ENCODE measurements at regions not wholly inside any gene's neighbourhood (a gene's known extent, or its start where the extent isn't known, plus 50 kb on each side); places are given as distances from the start of the nearest gene placed in this dataset.
A peak's percentile ranks its signal among the peaks of the same experiment; 100 is the strongest.

- no peak overlapping the region for H4K91ac ChIP-seq (ENCODE audit: low read depth, low read length)
- H3K27me3 ChIP-seq (ENCODE audit: insufficient read depth, low read length) = no peaks in the 10 kb centered on the region
- H3K14ac ChIP-seq (ENCODE audit: low read length) = no peak overlapping the region
- H2BK120ac ChIP-seq (ENCODE audit: insufficient read depth, low read length, poor library complexity) = no peak overlapping the region
- H3K9ac ChIP-seq (ENCODE audit: low read length) = no peak overlapping the region
- H2BK5ac ChIP-seq (ENCODE audit: low read depth, low read length, poor library complexity) = no peak overlapping the region
- no CpG with 5 or more reads among the region's 1 CpG for WGBS (ENCODE audit: extremely low coverage, insufficient coverage, insufficient read length)
- H3K9me3 ChIP-seq (ENCODE audit: insufficient read depth, low read depth, low read length) = no peaks in the 10 kb centered on the region
- no peak overlapping the region for H3K27ac ChIP-seq (ENCODE audit: low read depth, low read length)
- no peak overlapping the region for H4K12ac ChIP-seq (ENCODE audit: low read depth, low read length)
- no peak overlapping the region for H2AFZ ChIP-seq (ENCODE audit: insufficient read depth, low read length, poor library complexity)
- peaks cover 4 to 6% of the 10 kb centered on the region in 2 experiments for H3K4me1 ChIP-seq (ENCODE audit: control insufficient read depth in 1 of 2, insufficient read depth in 2 of 2, low read length in 2 of 2)
- H3K79me1 ChIP-seq (ENCODE audit: low read length) = peaks cover 7% of the 10 kb centered on the region
- H3K23ac ChIP-seq (ENCODE audit: low read length) = no peak overlapping the region
- H4K8ac ChIP-seq (ENCODE audit: low read depth, low read length) = no peak overlapping the region
- H3K79me2 ChIP-seq (ENCODE audit: control insufficient read depth, insufficient read depth, low read length, poor library complexity) = no peaks in the 10 kb centered on the region
- H2AK5ac ChIP-seq (ENCODE audit: low read length) = no peak overlapping the region
- H3K4ac ChIP-seq (ENCODE audit: low read depth, low read length) = no peak overlapping the region
- H3K4me3 ChIP-seq (ENCODE audit: low read depth, low read length) = no peak overlapping the region
- no peak overlapping the region for H3K18ac ChIP-seq (ENCODE audit: low read length)
- no peaks in the 10 kb centered on the region for H3K36me3 ChIP-seq (ENCODE audit: control insufficient read depth in 1 of 2, insufficient read depth in 2 of 2, low read length in 2 of 2)
- DNase-seq = peak in 1 of 2 donors; percentile 67
- no peak overlapping the region for H2BK12ac ChIP-seq (ENCODE audit: low read length)
- no peak overlapping the region for H3K4me2 ChIP-seq (ENCODE audit: low read length)
Measured at GRCh38 chr2:41828052-41828643, 219.7 kb upstream of the PKDCC start.

DNA sequence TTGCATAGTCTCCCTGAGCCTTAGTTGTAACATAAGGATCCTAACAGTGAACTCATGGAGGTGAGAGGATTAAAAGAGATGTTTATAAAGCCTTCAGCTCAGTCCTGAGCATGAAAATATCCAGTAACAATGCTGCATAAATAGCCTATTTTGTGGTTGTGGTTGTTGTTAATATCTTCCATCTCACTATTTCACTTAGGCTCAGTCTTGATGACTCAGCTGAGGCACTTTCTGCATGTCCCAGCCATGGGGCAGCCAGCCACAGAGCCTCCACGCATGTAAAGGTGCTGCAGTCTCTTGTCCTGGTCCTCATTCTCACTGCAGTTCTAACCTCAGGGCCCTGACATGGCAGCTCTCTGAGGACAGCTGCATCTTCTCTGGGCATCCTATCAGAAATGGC lies 218.8 kb upstream of the PKDCC start:
- Histone ChIP-seq H2BK12ac (ENCODE audit: low read length) (no peak overlapping the region), H3K9me3 (ENCODE audit: insufficient read depth, low read depth, low read length) (no peaks in the 10 kb centered on the region), H4K12ac (ENCODE audit: low read depth, low read length) (no peak overlapping the region), H3K18ac (ENCODE audit: low read length) (no peak overlapping the region), H2BK120ac (ENCODE audit: insufficient read depth, low read length, poor library complexity) (no peak overlapping the region), H3K79me2 (ENCODE audit: control insufficient read depth, insufficient read depth, low read length, poor library complexity) (no peaks in the 10 kb centered on the region), H2AFZ (ENCODE audit: insufficient read depth, low read length, poor library complexity) (no peak overlapping the region), H3K36me3 (ENCODE audit: control insufficient read depth in 1 of 2, insufficient read depth in 2 of 2, low read length in 2 of 2) (no peaks in the 10 kb centered on the region), H3K4me3 (ENCODE audit: low read depth, low read length) (no peak overlapping the region), H3K4me1 (ENCODE audit: control insufficient read depth in 1 of 2, insufficient read depth in 2 of 2, low read length in 2 of 2) (peaks cover 4 to 6% of the 10 kb centered on the region in 2 experiments), H4K8ac (ENCODE audit: low read depth, low read length) (no peak overlapping the region), H3K23ac (ENCODE audit: low read length) (no peak overlapping the region), H3K14ac (ENCODE audit: low read length) (no peak overlapping the region), H3K9ac (ENCODE audit: low read length) (no peak overlapping the region), H2BK5ac (ENCODE audit: low read depth, low read length, poor library complexity) (no peak overlapping the region), H3K27me3 (ENCODE audit: insufficient read depth, low read length) (no peaks in the 10 kb centered on the region), H3K4ac (ENCODE audit: low read depth, low read length) (no peak overlapping the region), H3K79me1 (ENCODE audit: low read length) (peaks cover 7% of the 10 kb centered on the region), H4K91ac (ENCODE audit: low read depth, low read length) (no peak overlapping the region), H3K4me2 (ENCODE audit: low read length) (no peak overlapping the region), H3K27ac (ENCODE audit: low read depth, low read length) (no peak overlapping the region), H2AK5ac (ENCODE audit: low read length) (no peak overlapping the region)
- no peak for DNase-seq
- WGBS (ENCODE audit: extremely low coverage, insufficient coverage, insufficient read length) = no CpG with 5 or more reads among the region's 1 CpG

- Histone ChIP-seq H3K18ac (ENCODE audit: low read length) (no peak overlapping the region), H3K9me3 (ENCODE audit: insufficient read depth, low read depth, low read length) (no peaks in the 10 kb centered on the region), H3K79me2 (ENCODE audit: control insufficient read depth, insufficient read depth, low read length, poor library complexity) (no peaks in the 10 kb centered on the region), H3K23ac (ENCODE audit: low read length) (no peak overlapping the region), H2BK5ac (ENCODE audit: low read depth, low read length, poor library complexity) (no peak overlapping the region), H2AK5ac (ENCODE audit: low read length) (no peak overlapping the region), H3K79me1 (ENCODE audit: low read length) (peaks cover 7% of the 10 kb centered on the region), H3K27me3 (ENCODE audit: insufficient read depth, low read length) (no peaks in the 10 kb centered on the region), H4K12ac (ENCODE audit: low read depth, low read length) (no peak overlapping the region), H3K4me1 (ENCODE audit: control insufficient read depth in 1 of 2, insufficient read depth in 2 of 2, low read length in 2 of 2) (peaks cover 4 to 6% of the 10 kb centered on the region in 2 experiments), H3K4ac (ENCODE audit: low read depth, low read length) (no peak overlapping the region), H3K4me3 (ENCODE audit: low read depth, low read length) (no peak overlapping the region), H3K9ac (ENCODE audit: low read length) (no peak overlapping the region), H4K8ac (ENCODE audit: low read depth, low read length) (no peak overlapping the region), H3K14ac (ENCODE audit: low read length) (no peak overlapping the region), H3K4me2 (ENCODE audit: low read length) (no peak overlapping the region), H2AFZ (ENCODE audit: insufficient read depth, low read length, poor library complexity) (no peak overlapping the region), H3K27ac (ENCODE audit: low read depth, low read length) (no peak overlapping the region), H2BK12ac (ENCODE audit: low read length) (no peak overlapping the region), H3K36me3 (ENCODE audit: control insufficient read depth in 1 of 2, insufficient read depth in 2 of 2, low read length in 2 of 2) (no peaks in the 10 kb centered on the region), H4K91ac (ENCODE audit: low read depth, low read length) (no peak overlapping the region), H2BK120ac (ENCODE audit: insufficient read depth, low read length, poor library complexity) (no peak overlapping the region)
- no CpG with 5 or more reads among the region's 1 CpG for WGBS (ENCODE audit: extremely low coverage, insufficient coverage, insufficient read length)
- no peak for DNase-seq
Measured at GRCh38 chr2:41830600-41830999, 217.2 kb upstream of the PKDCC start.

DNA sequence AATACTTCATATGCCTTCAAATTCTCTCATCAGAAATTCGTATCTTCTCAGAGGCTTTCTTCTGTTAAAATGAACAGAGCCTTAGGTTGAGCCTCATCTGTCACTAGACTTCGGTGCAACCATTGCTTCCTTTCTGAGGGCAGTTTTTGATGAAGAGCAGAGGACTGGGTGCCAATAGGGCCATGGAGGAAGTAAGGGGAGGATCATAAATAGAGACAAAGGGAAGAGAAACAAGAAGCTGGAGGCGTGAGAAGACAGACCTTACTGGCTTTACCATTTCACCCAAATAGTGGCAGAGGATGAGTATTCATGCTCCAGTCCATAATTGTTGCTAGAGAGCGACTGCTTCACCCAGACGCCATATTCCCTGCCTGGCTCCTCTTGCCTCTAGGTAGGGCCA lies 215.6 kb upstream of the PKDCC start:
- H3K79me2 ChIP-seq (ENCODE audit: control insufficient read depth, insufficient read depth, low read length, poor library complexity) = no peaks in the 10 kb centered on the region
- no peak overlapping the region for H3K4ac ChIP-seq (ENCODE audit: low read depth, low read length)
- H3K9me3 ChIP-seq (ENCODE audit: insufficient read depth, low read depth, low read length) = no peaks in the 10 kb centered on the region
- peaks cover 1 to 3% of the 10 kb centered on the region in 2 experiments for H3K4me1 ChIP-seq (ENCODE audit: control insufficient read depth in 1 of 2, insufficient read depth in 2 of 2, low read length in 2 of 2)
- no peak overlapping the region for H2AFZ ChIP-seq (ENCODE audit: insufficient read depth, low read length, poor library complexity)
- no peak overlapping the region for H3K9ac ChIP-seq (ENCODE audit: low read length)
- no peak overlapping the region for H3K27ac ChIP-seq (ENCODE audit: low read depth, low read length)
- H3K23ac ChIP-seq (ENCODE audit: low read length) = no peak overlapping the region
- no peak overlapping the region for H3K14ac ChIP-seq (ENCODE audit: low read length)
- no peak overlapping the region for H4K8ac ChIP-seq (ENCODE audit: low read depth, low read length)
- no peak overlapping the region for H4K12ac ChIP-seq (ENCODE audit: low read depth, low read length)
- H2AK5ac ChIP-seq (ENCODE audit: low read length) = no peak overlapping the region
- H3K36me3 ChIP-seq (ENCODE audit: control insufficient read depth in 1 of 2, insufficient read depth in 2 of 2, low read length in 2 of 2) = no peaks in the 10 kb centered on the region
- no peak overlapping the region for H3K4me3 ChIP-seq (ENCODE audit: low read depth, low read length)
- H2BK5ac ChIP-seq (ENCODE audit: low read depth, low read length, poor library complexity) = no peak overlapping the region
- WGBS (ENCODE audit: extremely low coverage, insufficient coverage, insufficient read length) = no CpG with 5 or more reads among the region's 5 CpGs
- H3K18ac ChIP-seq (ENCODE audit: low read length) = no peak overlapping the region
- DNase-seq = no peak
- no peak overlapping the region for H4K91ac ChIP-seq (ENCODE audit: low read depth, low read length)
- peaks cover 4% of the 10 kb centered on the region for H3K79me1 ChIP-seq (ENCODE audit: low read length)
- no peaks in the 10 kb centered on the region for H3K27me3 ChIP-seq (ENCODE audit: insufficient read depth, low read length)
- H3K4me2 ChIP-seq (ENCODE audit: low read length) = no peak overlapping the region
- H2BK120ac ChIP-seq (ENCODE audit: insufficient read depth, low read length, poor library complexity) = no peak overlapping the region
- no peak overlapping the region for H2BK12ac ChIP-seq (ENCODE audit: low read length)

All from trophoblast cell (in vitro differentiated cells and primary cell).